ENCODE measurements at regions not wholly inside any gene's neighbourhood (a gene's known extent, or its start where the extent isn't known, plus 50 kb on each side); places are given as distances from the start of the nearest gene placed in this dataset.

DNA sequence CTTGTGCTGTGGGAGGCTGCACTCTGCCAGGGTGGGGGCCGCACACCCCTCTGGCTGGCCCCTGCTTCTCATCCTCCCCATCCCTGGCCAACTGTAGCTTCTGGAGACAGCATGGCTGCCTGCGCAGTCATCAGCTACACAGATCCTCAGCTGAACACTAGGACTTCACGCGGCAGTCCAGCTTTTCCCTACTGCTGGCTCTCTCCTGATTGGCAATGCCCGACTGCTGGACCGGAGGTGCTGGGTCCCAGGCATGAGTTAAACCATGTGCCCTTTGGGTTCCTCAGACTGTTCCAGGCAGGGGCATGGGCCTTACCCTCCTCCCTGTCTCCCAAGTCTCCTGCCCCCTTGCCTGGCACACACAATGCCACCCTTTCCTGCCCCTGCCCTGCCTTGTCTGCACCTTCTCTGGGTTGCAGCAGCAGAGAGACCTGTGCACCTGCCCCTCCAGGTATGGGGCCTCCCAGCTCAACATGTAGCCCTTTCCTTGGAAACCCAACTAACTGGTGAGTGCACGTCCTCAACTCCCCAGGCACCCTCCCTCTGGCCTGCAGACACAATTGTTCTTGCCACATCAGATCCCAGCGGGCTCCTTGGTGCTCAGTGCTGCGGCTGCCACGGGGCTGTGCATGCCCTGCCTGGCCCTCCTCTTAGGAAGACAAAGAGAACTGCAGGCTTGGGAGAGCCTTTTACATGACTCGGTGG is 1039.2 kb downstream of the TBC1D22A start:
- Histone ChIP-seq H3K4me1 (no peaks in the 10 kb centered on the region), H3K9me3 (no peaks in the 10 kb centered on the region), H3K27ac (no peak overlapping the region), H3K4me3 (no peak overlapping the region), H3K27me3 (ENCODE audit: insufficient read depth in 3 of 3, low read length in 2 of 3) (peaks cover 0 to 6% (median 0%) of the 10 kb centered on the region in 3 donors), H3K36me3 (ENCODE audit: insufficient read depth in 1 of 2, low read depth in 1 of 2) (no peaks in the 10 kb centered on the region)
- ATAC-seq (no peak), DNase-seq (no peak)
- TF ChIP-seq, protein P1, sequence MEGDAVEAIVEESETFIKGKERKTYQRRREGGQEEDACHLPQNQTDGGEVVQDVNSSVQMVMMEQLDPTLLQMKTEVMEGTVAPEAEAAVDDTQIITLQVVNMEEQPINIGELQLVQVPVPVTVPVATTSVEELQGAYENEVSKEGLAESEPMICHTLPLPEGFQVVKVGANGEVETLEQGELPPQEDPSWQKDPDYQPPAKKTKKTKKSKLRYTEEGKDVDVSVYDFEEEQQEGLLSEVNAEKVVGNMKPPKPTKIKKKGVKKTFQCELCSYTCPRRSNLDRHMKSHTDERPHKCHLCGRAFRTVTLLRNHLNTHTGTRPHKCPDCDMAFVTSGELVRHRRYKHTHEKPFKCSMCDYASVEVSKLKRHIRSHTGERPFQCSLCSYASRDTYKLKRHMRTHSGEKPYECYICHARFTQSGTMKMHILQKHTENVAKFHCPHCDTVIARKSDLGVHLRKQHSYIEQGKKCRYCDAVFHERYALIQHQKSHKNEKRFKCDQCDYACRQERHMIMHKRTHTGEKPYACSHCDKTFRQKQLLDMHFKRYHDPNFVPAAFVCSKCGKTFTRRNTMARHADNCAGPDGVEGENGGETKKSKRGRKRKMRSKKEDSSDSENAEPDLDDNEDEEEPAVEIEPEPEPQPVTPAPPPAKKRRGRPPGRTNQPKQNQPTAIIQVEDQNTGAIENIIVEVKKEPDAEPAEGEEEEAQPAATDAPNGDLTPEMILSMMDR (IDR thresholded peaks at IDR 0.05) = no peak
- WGBS, 3 donors = 77 to 80% (median 78%) methylated on average over 11 of the region's 11 CpGs
- intact Hi-C loops (cut with DNase I) = no loop called here

DNA sequence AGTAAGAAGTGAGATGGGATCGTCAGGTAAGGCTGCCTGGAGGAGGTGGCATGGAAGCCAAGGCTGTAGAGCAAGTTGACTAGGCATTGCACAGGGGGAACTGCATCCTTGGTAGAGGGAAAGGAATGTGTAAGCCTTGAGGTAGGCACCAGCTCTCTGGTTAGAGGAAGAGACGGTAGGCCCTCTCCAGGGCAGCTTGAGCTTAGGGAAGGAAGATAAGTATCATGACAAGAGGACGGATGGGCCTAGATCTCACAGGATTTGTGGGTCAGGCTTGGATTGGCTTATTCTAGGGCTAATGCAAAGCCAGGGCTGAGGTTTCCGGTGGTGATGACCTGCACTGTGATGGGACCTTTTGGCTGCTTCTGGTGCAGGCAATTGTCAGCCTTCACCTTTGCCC is 1035.8 kb downstream of the TBC1D22A start:
- Histone ChIP-seq H3K36me3 (ENCODE audit: insufficient read depth in 1 of 2, low read depth in 1 of 2) (no peaks in the 10 kb centered on the region), H3K27ac (no peak overlapping the region), H3K4me1 (no peaks in the 10 kb centered on the region), H3K27me3 (ENCODE audit: insufficient read depth in 3 of 3, low read length in 2 of 3) (no peaks in the 10 kb centered on the region), H3K4me3 (no peak overlapping the region), H3K9me3 (no peaks in the 10 kb centered on the region)
- TF ChIP-seq, protein P1 (IDR thresholded peaks at IDR 0.05) = no peak
- intact Hi-C loops (cut with DNase I) = no loop called here
- 90 to 93% (median 92%) methylated on average over 4 of the region's 4 CpGs for WGBS, 3 donors
- ATAC-seq (no peak), DNase-seq (no peak)

DNA sequence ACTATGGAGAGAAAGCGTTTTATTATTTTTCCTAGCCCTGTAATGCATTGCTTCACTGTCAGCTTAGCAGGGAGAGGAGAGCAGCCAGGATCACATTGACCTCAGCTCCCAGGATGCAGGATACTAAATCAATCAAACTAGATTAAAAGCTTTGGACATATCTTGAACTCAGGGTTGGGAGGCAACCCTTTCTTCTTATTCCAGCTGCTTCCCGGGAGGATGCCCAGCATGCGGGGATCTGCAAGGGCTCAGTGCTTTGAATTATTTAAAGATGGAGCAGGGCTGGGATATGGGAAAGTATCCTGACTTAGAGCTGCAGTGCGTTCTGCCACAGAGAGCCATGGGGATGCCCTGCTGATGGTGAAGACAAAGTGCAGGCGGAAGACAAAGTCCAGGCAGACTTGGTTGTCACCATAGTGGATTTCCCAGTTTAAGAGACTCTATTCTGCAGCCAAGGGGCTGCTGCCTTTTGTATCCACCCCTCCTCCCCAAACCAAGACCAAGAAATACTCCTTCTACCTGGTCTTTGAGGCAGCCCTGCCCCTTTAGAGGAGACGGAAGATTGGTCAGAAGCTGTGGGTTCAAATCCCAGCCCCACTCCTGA is 1035.0 kb downstream of the TBC1D22A start:
- TF ChIP-seq, protein P1 (IDR thresholded peaks at IDR 0.05) = no peak
- Histone ChIP-seq H3K4me1 (no peaks in the 10 kb centered on the region), H3K9me3 (no peaks in the 10 kb centered on the region), H3K27ac (no peak overlapping the region), H3K27me3 (ENCODE audit: insufficient read depth in 3 of 3, low read length in 2 of 3) (no peaks in the 10 kb centered on the region), H3K36me3 (ENCODE audit: insufficient read depth in 1 of 2, low read depth in 1 of 2) (no peaks in the 10 kb centered on the region), H3K4me3 (no peak overlapping the region)
- DNase-seq = no peak
- WGBS, 3 donors = 67 to 77% (median 75%) methylated on average over 6 of the region's 6 CpGs
- no peak for ATAC-seq
- intact Hi-C loops (cut with DNase I) = no loop called here

DNA sequence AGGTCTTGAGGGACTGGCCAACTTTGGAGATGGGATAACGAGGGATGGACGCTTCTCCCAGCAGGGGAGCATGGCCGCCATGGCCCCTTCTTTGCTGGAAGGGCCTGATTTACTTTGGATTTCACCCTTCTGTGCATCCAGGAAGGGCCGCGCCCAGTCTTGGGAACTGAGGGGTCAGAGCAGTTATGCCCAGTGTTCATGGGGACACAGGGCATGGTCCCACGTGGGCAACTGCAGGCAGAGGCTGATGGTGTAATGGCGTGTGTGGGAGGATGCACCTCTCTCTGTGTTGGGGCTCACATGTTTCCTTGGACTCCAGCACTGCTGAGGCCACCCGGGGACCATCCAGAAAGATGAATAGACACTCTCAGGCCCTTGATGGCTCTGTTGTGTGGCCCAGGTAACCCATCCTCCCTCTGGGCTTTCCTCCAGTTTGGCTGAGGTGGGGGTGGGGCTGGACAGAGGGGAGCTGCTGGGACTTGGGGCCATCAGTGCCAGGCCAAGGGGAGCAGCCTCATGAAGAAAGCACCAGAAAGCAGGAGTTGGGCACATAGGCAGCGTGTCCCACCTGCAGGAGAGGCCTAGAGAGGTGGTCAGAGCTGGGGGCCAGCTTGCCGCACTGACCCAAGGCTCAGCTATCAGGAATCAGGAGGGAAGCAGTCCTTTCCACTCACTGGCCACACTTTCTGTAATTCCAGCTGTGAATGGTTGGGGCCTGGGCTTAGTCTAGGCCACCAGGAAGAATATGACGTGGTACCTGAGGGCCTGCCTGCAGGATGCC is 1033.9 kb downstream of the TBC1D22A start:
- TF ChIP-seq, protein P1 (IDR thresholded peaks at IDR 0.05) = no peak
- 92 to 94% (median 93%) methylated on average over 11 of the region's 11 CpGs for WGBS, 3 donors
- Histone ChIP-seq H3K9me3 (no peaks in the 10 kb centered on the region), H3K27ac (no peak overlapping the region), H3K4me1 (no peaks in the 10 kb centered on the region), H3K36me3 (ENCODE audit: insufficient read depth in 1 of 2, low read depth in 1 of 2) (no peaks in the 10 kb centered on the region), H3K27me3 (ENCODE audit: insufficient read depth in 3 of 3, low read length in 2 of 3) (no peaks in the 10 kb centered on the region), H3K4me3 (no peak overlapping the region)
- intact Hi-C loops (cut with DNase I) = no loop called here
- ATAC-seq (no peak), DNase-seq (no peak)

Data from psoas muscle (tissue), 7 donors.